ENCODE measurements at regions not wholly inside any gene's neighbourhood (a gene's known extent, or its start where the extent isn't known, plus 50 kb on each side); places are given as distances from the start of the nearest gene placed in this dataset.

DNA sequence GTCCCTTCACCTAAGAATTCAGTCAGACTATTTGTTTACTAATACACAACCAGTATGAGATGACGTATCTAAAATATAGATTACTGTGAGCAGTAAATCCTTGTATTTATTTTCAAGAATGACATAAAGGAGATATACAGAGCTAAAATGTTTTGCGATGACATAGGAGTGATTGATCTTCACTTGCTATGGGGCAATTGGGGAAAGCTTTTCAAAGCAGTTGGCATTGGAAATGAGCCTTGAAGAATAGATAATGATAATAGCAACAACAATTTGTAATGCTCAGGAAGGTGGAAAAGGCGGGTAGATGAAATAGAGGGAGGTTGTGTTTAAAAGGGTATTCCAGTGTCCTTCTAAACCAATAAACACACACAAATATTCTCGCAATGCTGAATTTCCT lies 623.7 kb downstream of the CDH8 start:
- TF ChIP-seq POLR2A (IDR thresholded peaks at IDR 0.05) (no peak), POLR2AphosphoS5 (IDR thresholded peaks at IDR 0.05) (no peak)

Data from prostate gland (tissue), 1 donor.